ENCODE measurements at regions not wholly inside any gene's neighbourhood (a gene's known extent, or its start where the extent isn't known, plus 50 kb on each side); places are given as distances from the start of the nearest gene placed in this dataset.

DNA sequence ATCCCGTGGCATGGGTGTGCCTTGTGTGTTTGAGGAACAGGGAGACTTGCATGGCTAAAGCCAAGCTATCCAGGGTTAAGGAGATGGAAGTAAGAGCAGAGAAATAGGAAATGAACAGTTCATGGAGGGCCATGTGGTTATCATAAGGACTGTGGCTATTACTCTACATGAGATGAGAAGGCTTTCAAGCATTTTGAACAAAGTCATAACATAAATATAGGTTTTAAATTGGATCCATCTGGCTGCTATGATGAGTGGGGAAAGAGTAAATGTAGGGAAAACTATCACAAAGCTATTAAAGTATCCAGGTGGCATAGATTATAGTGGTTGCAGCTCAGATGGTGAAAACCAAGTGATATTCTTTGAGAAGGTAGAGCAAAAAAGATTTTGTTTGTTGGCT lies 184.1 kb downstream of the PCDH17 start:
- no peak for TF ChIP-seq CTCF (IDR thresholded peaks at IDR 0.05)
- TF ChIP-seq EZH2 (IDR thresholded peaks at IDR 0.05; ENCODE audit: borderline replicate concordance, insufficient read depth, low read depth, low read length, poor library complexity, severe bottlenecking) = no peak
